MM.1S (cell line): ENCODE measurements at regions not wholly inside any gene's neighbourhood (a gene's known extent, or its start where the extent isn't known, plus 50 kb on each side); places are given as distances from the start of the nearest gene placed in this dataset.

ENCODE experiments used
- DNase-seq: peaks from one replicate; pipeline ENCODE4 v3.0.0-alpha.2; 2015
- H2AFZ ChIP-seq: fragments of 300-600 bp; sonication (generic); 2 replicates; pipeline ENCODE4 v1.6.0; 2016; ENCODE audit warnings: antibody characterized with exemption, low read length
- H3F3A ChIP-seq: fragments of 300-600 bp; sonication (generic); 2 replicates; pipeline ENCODE4 v1.6.1; 2016; ENCODE audit warnings: mild to moderate bottlenecking, antibody characterized with exemption, low read length, moderate library complexity, mixed read lengths; ENCODE audit not compliant: insufficient read depth
- H3K27ac ChIP-seq: fragments of 300-600 bp; sonication (generic); 2 replicates; pipeline ENCODE4 v1.5.1; 2016; ENCODE audit warnings: mild to moderate bottlenecking, low read length
- H3K27me3 ChIP-seq: fragments of 300-600 bp; sonication (generic); replicated peaks from 2 replicates; pipeline ENCODE4 v1.6.0; 2016; ENCODE audit warnings: low read length; ENCODE audit not compliant: insufficient read depth
- H3K36me3 ChIP-seq: fragments of 300-600 bp; sonication (generic); replicated peaks from 2 replicates; pipeline ENCODE4 v1.6.1; 2016; ENCODE audit warnings: mild to moderate bottlenecking, low read length, mixed read lengths; ENCODE audit not compliant: insufficient read depth
- H3K4me1 ChIP-seq: fragments of 300-600 bp; sonication (generic); 2 replicates; pipeline ENCODE4 v1.6.1; 2016; ENCODE audit warnings: low read length, mixed read lengths
- H3K4me2 ChIP-seq: fragments of 300-600 bp; sonication (generic); 2 replicates; pipeline ENCODE4 v1.6.0; 2016; ENCODE audit warnings: low read depth, low read length
- H3K4me3 ChIP-seq: fragments of 300-600 bp; sonication (generic); 2 replicates; pipeline ENCODE4 v1.5.1; 2016; ENCODE audit warnings: low read length, mixed read lengths
- H3K79me2 ChIP-seq: fragments of 300-600 bp; sonication (generic); 2 replicates; pipeline ENCODE4 v1.6.1; 2016; ENCODE audit warnings: mixed run types, low read length, mixed read lengths
- H3K9ac ChIP-seq: fragments of 300-600 bp; sonication (generic); 2 replicates; pipeline ENCODE4 v1.6.1; 2016; ENCODE audit warnings: low read length, mixed read lengths
- H3K9me2 ChIP-seq: fragments of 300-600 bp; sonication (generic); replicated peaks from 2 replicates; pipeline ENCODE4 v1.6.1; 2016; ENCODE audit warnings: mild to moderate bottlenecking, low read length, mixed read lengths; ENCODE audit not compliant: insufficient read depth
- H3K9me3 ChIP-seq: fragments of 300-600 bp; sonication (generic); replicated peaks from 2 replicates; pipeline ENCODE4 v1.6.1; 2016; ENCODE audit warnings: mild to moderate bottlenecking, low read length, mixed read lengths; ENCODE audit not compliant: insufficient read depth
- H4K20me1 ChIP-seq: fragments of 300-600 bp; sonication (generic); 2 replicates; pipeline ENCODE4 v1.6.1; 2016; ENCODE audit warnings: mild to moderate bottlenecking, low read length, moderate library complexity, mixed read lengths; ENCODE audit not compliant: insufficient read depth
- EZH2 ChIP-seq: fragments of 300-600 bp; sonication (generic); optimal IDR thresholded peaks from 2 replicates; pipeline ENCODE3; 2017; ENCODE audit warnings: low read depth, mild to moderate bottlenecking, antibody characterized with exemption, low read length, mixed read lengths
- EZH2phosphoT487 ChIP-seq: fragments of 300-600 bp; sonication (generic); IDR thresholded peaks from 2 replicates; pipeline ENCODE4 v1.6.1; 2018; ENCODE audit warnings: antibody characterized with exemption, low read length
- TF ChIP-seq, protein P1 (sequence below): fragments of 300-600 bp; sonication (generic); IDR thresholded peaks from 2 replicates; pipeline ENCODE4 v1.5.1; 2016; ENCODE audit warnings: antibody characterized with exemption, low read length, mixed read lengths

DNA sequence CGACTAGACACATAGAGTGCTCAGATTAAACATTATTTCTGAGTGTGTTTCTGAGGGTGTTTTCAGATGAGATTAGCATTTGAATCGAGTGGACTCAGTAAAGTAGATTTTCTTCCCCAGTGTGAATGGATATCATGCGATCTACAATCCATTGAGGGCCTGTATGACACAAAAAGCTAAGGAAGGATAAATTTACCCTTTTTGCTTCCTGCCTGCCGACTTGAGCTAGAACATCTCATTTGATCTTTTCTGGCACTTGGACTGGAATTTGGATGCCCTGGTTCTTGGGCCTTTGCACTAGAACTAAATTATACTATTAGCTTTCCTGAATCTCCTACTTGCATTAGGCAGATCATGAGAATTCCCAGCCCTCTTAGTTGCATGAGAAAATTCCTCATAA, 675.8 kb downstream of the DOK5 start:
- Histone ChIP-seq H3K4me3 (no peak overlapping the region), H2AFZ (no peak overlapping the region), H3K9me2 (no peaks in the 10 kb centered on the region), H3F3A (no peaks in the 10 kb centered on the region), H3K4me2 (no peak overlapping the region), H3K27ac (no peak overlapping the region), H3K79me2 (no peaks in the 10 kb centered on the region), H4K20me1 (no peaks in the 10 kb centered on the region), H3K4me1 (no peaks in the 10 kb centered on the region), H3K27me3 (no peaks in the 10 kb centered on the region), H3K36me3 (no peaks in the 10 kb centered on the region), H3K9me3 (no peaks in the 10 kb centered on the region), H3K9ac (no peak overlapping the region)
- no peak for DNase-seq
- TF ChIP-seq, protein P1, sequence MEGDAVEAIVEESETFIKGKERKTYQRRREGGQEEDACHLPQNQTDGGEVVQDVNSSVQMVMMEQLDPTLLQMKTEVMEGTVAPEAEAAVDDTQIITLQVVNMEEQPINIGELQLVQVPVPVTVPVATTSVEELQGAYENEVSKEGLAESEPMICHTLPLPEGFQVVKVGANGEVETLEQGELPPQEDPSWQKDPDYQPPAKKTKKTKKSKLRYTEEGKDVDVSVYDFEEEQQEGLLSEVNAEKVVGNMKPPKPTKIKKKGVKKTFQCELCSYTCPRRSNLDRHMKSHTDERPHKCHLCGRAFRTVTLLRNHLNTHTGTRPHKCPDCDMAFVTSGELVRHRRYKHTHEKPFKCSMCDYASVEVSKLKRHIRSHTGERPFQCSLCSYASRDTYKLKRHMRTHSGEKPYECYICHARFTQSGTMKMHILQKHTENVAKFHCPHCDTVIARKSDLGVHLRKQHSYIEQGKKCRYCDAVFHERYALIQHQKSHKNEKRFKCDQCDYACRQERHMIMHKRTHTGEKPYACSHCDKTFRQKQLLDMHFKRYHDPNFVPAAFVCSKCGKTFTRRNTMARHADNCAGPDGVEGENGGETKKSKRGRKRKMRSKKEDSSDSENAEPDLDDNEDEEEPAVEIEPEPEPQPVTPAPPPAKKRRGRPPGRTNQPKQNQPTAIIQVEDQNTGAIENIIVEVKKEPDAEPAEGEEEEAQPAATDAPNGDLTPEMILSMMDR, result no peak
- no peak for TF ChIP-seq EZH2phosphoT487
- TF ChIP-seq EZH2, result no peak

DNA sequence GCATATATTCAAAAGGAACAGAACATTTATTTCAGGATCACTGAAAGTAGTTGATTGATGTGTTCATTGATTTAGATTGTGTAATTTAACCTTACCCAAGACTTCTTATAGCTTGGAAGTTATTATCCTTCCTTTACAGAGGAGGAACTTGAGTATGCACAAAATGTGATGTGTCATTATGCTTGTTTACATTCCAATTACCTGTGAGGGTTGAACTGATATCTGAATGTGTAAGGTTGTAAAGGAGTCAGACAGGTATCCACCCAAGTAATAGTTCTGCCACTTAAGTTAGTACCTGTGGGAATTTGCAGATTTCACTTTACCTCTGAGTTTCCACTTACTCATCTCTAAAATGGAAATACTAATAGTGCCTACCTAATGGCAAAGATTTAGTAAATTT, 668.2 kb downstream of the DOK5 start:
- DNase-seq, result no peak
- Histone ChIP-seq H3K9me2 (no peaks in the 10 kb centered on the region), H3K27ac (no peak overlapping the region), H3K27me3 (no peaks in the 10 kb centered on the region), H3K9me3 (no peaks in the 10 kb centered on the region), H3K79me2 (no peaks in the 10 kb centered on the region), H3K4me3 (no peak overlapping the region), H3K4me2 (no peak overlapping the region), H4K20me1 (no peaks in the 10 kb centered on the region), H3K9ac (no peak overlapping the region), H3F3A (no peaks in the 10 kb centered on the region), H3K4me1 (peaks cover 21% of the 10 kb centered on the region), H2AFZ (no peak overlapping the region), H3K36me3 (no peaks in the 10 kb centered on the region)
- TF ChIP-seq, protein P1, result no peak
- TF ChIP-seq EZH2 (no peak), EZH2phosphoT487 (no peak)

DNA sequence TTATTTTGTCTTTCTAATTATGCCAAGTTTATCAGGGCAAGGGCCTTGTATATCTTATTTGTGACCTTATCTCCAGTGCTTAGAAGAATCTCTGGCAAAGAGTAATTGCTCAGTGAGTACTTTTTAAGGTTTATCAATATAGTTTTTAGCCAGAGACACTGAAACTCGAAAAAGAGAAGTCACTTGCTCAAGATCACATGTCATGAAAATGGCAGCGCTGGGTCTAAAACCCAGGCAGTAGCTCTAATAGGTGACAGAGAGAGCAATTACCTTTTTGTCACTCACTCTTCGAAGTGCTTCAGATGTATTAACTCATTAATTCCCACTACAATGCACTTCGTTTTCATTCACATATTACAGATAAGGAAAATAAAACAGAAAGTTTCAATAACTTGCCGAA, 667.5 kb downstream of the DOK5 start:
- H2AFZ ChIP-seq, result peak overlapping the region; percentile 73
- TF ChIP-seq EZH2, result no peak
- no peak for TF ChIP-seq EZH2phosphoT487
- TF ChIP-seq, protein P1, result no peak

More for the DNA sequence above, 667.5 kb downstream of the DOK5 start:
- Histone ChIP-seq H3F3A (no peaks in the 10 kb centered on the region), H3K4me1 (peaks cover 21% of the 10 kb centered on the region), H3K9me2 (no peaks in the 10 kb centered on the region), H3K4me3 (no peak overlapping the region), H3K27ac (no peak overlapping the region; the same call in 1 of the 2 replicates), H3K9me3 (no peaks in the 10 kb centered on the region), H3K27me3 (no peaks in the 10 kb centered on the region), H3K4me2 (peak overlapping the region; percentile 44; the same call in 1 of the 2 replicates), H3K9ac (no peak overlapping the region), H3K79me2 (no peaks in the 10 kb centered on the region), H3K36me3 (no peaks in the 10 kb centered on the region), H4K20me1 (no peaks in the 10 kb centered on the region)
- DNase-seq, result no peak
